ENCODE measurements at regions not wholly inside any gene's neighbourhood (a gene's known extent, or its start where the extent isn't known, plus 50 kb on each side); places are given as distances from the start of the nearest gene placed in this dataset.
A peak's percentile ranks its signal among the peaks of the same experiment; 100 is the strongest.
"Not testable (repeated sequence)": the region's sequence is repeated elsewhere in the genome, so short reads cannot be mapped to it uniquely, and the experiment has no call there.

DNA sequence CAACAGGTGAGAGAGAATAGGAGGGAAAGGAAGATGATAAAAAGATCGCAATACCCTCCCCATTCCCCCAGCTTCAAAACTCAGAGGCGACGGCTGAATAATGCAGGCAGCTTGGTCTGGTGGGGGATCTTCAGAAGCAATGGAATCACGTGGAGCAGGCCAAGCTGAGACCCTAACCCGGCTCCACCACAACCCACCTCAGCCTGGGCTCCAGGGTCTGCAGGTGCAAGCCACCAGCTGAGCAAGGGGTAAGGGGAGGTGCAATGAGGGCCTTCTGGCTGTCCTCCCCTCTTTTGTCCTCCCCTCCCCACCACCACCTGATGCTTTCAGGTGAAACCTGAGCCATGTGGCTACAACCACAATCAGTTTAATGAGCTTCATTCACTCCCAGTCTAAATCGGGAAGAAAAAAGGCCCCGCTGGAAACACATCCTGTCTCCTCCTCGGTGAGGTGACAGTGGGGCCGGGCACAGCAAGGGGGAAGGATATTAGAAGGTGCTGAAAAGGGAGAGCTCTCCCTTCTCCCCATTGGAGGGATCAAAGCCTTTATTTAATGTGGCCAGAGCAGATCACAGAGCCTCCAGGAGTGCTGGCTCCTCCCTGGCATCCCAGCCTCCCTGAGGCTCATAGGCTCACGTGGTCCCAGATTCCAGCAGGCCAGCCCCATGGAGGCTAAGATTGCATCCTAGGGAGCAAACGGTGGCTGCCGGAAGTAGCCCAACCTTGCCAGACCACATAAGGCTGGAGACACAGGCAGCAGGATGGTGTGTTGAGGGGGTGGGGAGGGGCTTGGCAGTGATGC lies 261.0 kb downstream of the SOX9 start:
- Histone ChIP-seq H3K9me3 (ENCODE audit: control insufficient read depth, low read length) (no peaks in the 10 kb centered on the region), H3K36me3 (ENCODE audit: control insufficient read depth, insufficient read depth, low read length) (no peaks in the 10 kb centered on the region), H3K27me3 (ENCODE audit: control insufficient read depth, insufficient read depth, low read length, poor library complexity, severe bottlenecking) (peaks cover 14% of the 10 kb centered on the region), H3K4me1 (ENCODE audit: control insufficient read depth, insufficient read depth, low read length) (peaks cover 5% of the 10 kb centered on the region), H3K27ac (ENCODE audit: low read depth, low read length) (no peak overlapping the region), H3K9ac (ENCODE audit: extremely low read depth, low read length, poor library complexity, severe bottlenecking) (no peak overlapping the region), H3K4me3 (ENCODE audit: low read length) (no peak overlapping the region)
- H3K4me3 Mint-ChIP-seq: peak overlapping the region; percentile 20
- DNase-seq: peak; percentile 89
- TF ChIP-seq, protein P1, sequence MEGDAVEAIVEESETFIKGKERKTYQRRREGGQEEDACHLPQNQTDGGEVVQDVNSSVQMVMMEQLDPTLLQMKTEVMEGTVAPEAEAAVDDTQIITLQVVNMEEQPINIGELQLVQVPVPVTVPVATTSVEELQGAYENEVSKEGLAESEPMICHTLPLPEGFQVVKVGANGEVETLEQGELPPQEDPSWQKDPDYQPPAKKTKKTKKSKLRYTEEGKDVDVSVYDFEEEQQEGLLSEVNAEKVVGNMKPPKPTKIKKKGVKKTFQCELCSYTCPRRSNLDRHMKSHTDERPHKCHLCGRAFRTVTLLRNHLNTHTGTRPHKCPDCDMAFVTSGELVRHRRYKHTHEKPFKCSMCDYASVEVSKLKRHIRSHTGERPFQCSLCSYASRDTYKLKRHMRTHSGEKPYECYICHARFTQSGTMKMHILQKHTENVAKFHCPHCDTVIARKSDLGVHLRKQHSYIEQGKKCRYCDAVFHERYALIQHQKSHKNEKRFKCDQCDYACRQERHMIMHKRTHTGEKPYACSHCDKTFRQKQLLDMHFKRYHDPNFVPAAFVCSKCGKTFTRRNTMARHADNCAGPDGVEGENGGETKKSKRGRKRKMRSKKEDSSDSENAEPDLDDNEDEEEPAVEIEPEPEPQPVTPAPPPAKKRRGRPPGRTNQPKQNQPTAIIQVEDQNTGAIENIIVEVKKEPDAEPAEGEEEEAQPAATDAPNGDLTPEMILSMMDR (conservative IDR thresholded peaks at IDR 0.05): no peak
- H3K4me1 Mint-ChIP-seq: peaks cover 20% of the 10 kb centered on the region
- no peak overlapping the region for H3K27ac Mint-ChIP-seq
- H3K36me3 Mint-ChIP-seq (ENCODE audit: low read depth): no peaks in the 10 kb centered on the region
- peaks cover 31% of the 10 kb centered on the region for H3K27me3 Mint-ChIP-seq (ENCODE audit: insufficient read depth)
- WGBS, 2 experiments (ENCODE audit: insufficient coverage in 1 of 2, insufficient read length in 1 of 2): 56 to 67% methylated on average over 1 to 11 of the region's 12 CpGs
- no peaks in the 10 kb centered on the region for H3K9me3 Mint-ChIP-seq

DNA sequence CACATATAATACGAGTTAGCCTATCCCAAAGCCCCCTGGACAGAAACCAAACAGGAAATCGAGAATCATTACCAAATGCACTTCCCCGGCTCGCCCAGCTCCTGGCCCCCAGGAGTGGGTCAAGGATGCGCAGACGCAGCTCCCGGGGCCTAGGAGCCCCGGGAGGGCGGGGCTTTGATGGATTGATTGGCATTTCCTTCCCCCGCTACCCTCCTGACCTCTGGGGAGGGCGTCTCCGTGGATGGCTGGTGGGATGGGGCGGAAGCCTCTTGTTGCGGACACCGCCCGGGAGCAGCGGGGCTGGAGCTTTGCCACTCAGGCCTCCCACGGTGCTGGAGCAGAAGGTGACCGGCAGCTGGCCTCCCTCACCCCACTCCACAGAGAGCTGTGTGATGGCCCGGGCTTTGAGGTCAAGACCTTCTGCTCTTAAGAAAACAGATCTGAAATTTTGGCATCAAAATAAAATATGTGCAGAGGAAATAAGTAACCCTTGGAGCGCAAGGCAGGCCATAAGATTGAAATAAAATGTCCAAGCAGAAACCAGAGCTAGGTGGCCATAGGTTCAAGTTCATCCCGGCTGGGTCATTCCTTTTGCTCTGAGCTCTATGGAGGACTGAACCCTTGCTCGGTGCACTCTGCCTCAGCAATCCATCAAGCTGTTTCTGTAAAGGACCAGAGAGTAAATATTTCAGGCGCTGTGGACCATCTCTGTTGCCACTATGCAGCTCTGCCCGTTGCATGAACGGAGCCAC lies 262.3 kb downstream of the SOX9 start:
- no peaks in the 10 kb centered on the region for H3K36me3 Mint-ChIP-seq (ENCODE audit: low read depth)
- H3K4me3 ChIP-seq (ENCODE audit: low read length): no peak overlapping the region
- H3K27ac Mint-ChIP-seq: no peak overlapping the region
- H3K36me3 ChIP-seq (ENCODE audit: control insufficient read depth, insufficient read depth, low read length): no peaks in the 10 kb centered on the region
- TF ChIP-seq, protein P1 (conservative IDR thresholded peaks at IDR 0.05): no peak
- DNase-seq: peak; percentile 81
- no peak overlapping the region for H3K27ac ChIP-seq (ENCODE audit: low read depth, low read length)
- H3K9ac ChIP-seq (ENCODE audit: extremely low read depth, low read length, poor library complexity, severe bottlenecking): no peak overlapping the region
- peaks cover 33% of the 10 kb centered on the region for H3K27me3 Mint-ChIP-seq (ENCODE audit: insufficient read depth)
- H3K9me3 Mint-ChIP-seq: no peaks in the 10 kb centered on the region
- H3K4me1 Mint-ChIP-seq: peaks cover 31% of the 10 kb centered on the region
- 83 to 92% methylated on average over 7 to 26 of the region's 26 CpGs for WGBS, 2 experiments (ENCODE audit: insufficient coverage in 1 of 2, insufficient read length in 1 of 2)
- peaks cover 5% of the 10 kb centered on the region for H3K4me1 ChIP-seq (ENCODE audit: control insufficient read depth, insufficient read depth, low read length)
- H3K27me3 ChIP-seq (ENCODE audit: control insufficient read depth, insufficient read depth, low read length, poor library complexity, severe bottlenecking): peaks cover 5% of the 10 kb centered on the region
- no peaks in the 10 kb centered on the region for H3K9me3 ChIP-seq (ENCODE audit: control insufficient read depth, low read length)
- peak overlapping the region; percentile 20 for H3K4me3 Mint-ChIP-seq

DNA sequence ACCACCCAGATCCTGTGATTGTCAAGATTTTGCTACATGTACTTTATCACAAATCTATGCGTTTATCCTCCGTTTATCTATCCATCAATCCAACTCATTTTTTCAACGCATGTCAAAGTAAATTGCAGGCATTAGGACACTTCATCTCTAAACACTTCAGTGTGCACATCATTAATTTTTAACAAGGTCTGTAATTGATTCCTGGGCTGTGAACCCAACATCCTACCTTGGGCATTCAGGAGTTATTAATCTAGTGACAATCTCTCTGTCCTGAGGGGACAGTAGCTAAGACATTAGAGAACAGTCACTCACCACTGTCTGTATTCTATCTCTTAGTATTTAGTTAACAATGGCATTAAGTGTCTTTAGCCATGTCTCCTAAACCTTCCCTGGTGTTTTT lies 264.7 kb downstream of the SOX9 start:
- no peak for DNase-seq
- Mint-ChIP-seq H3K9me3 (no peaks in the 10 kb centered on the region), H3K27me3 (ENCODE audit: insufficient read depth) (peaks cover 39% of the 10 kb centered on the region), H3K4me1 (peaks cover 31% of the 10 kb centered on the region), H3K36me3 (ENCODE audit: low read depth) (no peaks in the 10 kb centered on the region), H3K4me3 (no peak overlapping the region), H3K27ac (no peak overlapping the region)
- TF ChIP-seq, protein P1 (conservative IDR thresholded peaks at IDR 0.05): no peak
- H3K27ac ChIP-seq (ENCODE audit: low read depth, low read length): no peak overlapping the region
- H3K4me1 ChIP-seq (ENCODE audit: control insufficient read depth, insufficient read depth, low read length): peaks cover 5% of the 10 kb centered on the region
- H3K27me3 ChIP-seq (ENCODE audit: control insufficient read depth, insufficient read depth, low read length, poor library complexity, severe bottlenecking): no peaks in the 10 kb centered on the region
- no peak overlapping the region for H3K4me3 ChIP-seq (ENCODE audit: low read length)
- no peaks in the 10 kb centered on the region for H3K9me3 ChIP-seq (ENCODE audit: control insufficient read depth, low read length)
- 93 to 100% methylated on average over 3 of the region's 3 CpGs for WGBS, 2 experiments (ENCODE audit: insufficient coverage in 1 of 2, insufficient read length in 1 of 2)
- H3K36me3 ChIP-seq (ENCODE audit: control insufficient read depth, insufficient read depth, low read length): no peaks in the 10 kb centered on the region
- no peak overlapping the region for H3K9ac ChIP-seq (ENCODE audit: extremely low read depth, low read length, poor library complexity, severe bottlenecking)

DNA sequence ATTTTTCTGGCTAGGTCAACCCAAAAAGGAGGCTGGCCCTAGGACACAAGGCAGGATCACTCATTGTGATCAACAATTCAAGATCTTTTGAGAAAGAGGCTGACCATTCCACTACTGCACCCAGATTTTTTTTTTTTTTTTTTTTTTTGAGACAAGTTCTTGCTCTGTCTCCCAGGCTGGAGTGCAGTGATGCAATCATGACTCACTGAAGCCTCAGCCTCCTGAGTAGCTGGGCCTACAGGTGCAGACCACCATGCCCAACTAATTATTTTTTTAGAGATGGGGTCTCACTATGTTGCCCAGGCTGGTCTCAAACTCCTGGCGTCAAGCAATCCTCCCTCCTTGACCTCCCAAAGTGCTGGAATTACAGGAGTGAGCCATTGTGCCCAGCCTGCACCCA lies 265.4 kb downstream of the SOX9 start:
- not testable (repeated sequence) for H3K27ac ChIP-seq (ENCODE audit: low read depth, low read length); H3K36me3 ChIP-seq (ENCODE audit: control insufficient read depth, insufficient read depth, low read length); H3K27ac Mint-ChIP-seq; H3K4me3 ChIP-seq (ENCODE audit: low read length); H3K9me3 ChIP-seq (ENCODE audit: control insufficient read depth, low read length); H3K36me3 Mint-ChIP-seq (ENCODE audit: low read depth); H3K9ac ChIP-seq (ENCODE audit: extremely low read depth, low read length, poor library complexity, severe bottlenecking); H3K4me3 Mint-ChIP-seq; H3K27me3 ChIP-seq (ENCODE audit: control insufficient read depth, insufficient read depth, low read length, poor library complexity, severe bottlenecking); H3K9me3 Mint-ChIP-seq; DNase-seq; H3K4me1 ChIP-seq (ENCODE audit: control insufficient read depth, insufficient read depth, low read length)
- Mint-ChIP-seq H3K27me3 (ENCODE audit: insufficient read depth) (peaks cover 40% of the 10 kb centered on the region), H3K4me1 (peaks cover 31% of the 10 kb centered on the region)
- WGBS, 2 experiments (ENCODE audit: insufficient coverage in 1 of 2, insufficient read length in 1 of 2): 89 to 96% methylated on average over 1 of the region's 1 CpG

All from endodermal cell (in vitro differentiated cells).